GM18858 (cell line): ENCODE measurements at regions not wholly inside any gene's neighbourhood (a gene's known extent, or its start where the extent isn't known, plus 50 kb on each side); places are given as distances from the start of the nearest gene placed in this dataset.
"Not testable (repeated sequence)": the region's sequence is repeated elsewhere in the genome, so short reads cannot be mapped to it uniquely, and the experiment has no call there.

Experiments
- ATAC-seq: cut with Tn5 transposase; IDR thresholded peaks from one replicate; pipeline ENCODE4 v1.9.1; 2021; ENCODE audit not compliant: unreplicated experiment

GRCh38 chr5:85533341-85534047 is 1084.2 kb upstream of the COX7C start:
- ATAC-seq, result no peak

GRCh38 chr5:85538362-85538761 is 1079.4 kb upstream of the COX7C start:
- ATAC-seq, result no peak

- ATAC-seq, result no peak
These were observed 1072.6 kb upstream of the COX7C start for GRCh38 chr5:85545129-85545528.

GRCh38 chr5:85549229-85549628 is 1068.5 kb upstream of the COX7C start:
- no peak for ATAC-seq

DNA sequence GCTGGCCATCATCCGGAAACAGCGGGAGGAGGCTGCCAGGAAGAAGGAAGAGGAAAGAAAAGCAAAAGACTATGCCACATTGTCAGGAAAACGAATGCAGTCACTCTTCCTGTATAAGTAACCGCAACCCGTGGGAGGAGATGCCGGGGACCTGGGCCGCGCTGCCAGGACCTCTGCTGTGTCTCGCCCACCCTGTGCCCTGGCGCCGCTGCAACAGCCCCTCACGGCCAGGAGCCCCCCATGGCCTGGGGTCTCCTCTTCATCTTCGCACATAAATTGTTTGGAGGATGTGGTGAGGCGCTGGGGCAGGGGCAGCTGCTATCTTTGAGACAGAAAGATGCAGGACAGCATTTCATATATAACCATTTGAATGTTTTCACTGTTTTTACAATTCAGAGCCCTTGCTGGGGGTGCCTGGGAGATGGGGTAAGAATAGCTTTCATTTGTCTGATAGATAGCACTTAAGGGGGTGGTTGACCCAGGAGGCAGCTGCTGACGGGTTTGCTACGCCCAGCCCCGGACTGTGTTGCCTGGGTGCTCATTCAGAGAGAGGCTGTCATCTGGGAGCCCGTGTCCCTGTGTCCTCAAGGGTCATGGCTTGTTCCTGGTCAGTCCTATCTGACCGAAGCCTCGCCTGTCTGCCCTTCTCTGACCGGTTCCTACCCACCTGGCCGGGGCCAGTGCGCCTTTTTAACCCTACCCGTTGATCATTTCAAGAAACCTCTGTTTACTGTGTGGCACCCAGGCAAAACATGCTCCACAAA is 1067.7 kb upstream of the COX7C start:
- ATAC-seq, result no peak

GRCh38 chr5:85556464-85556863 is 1061.3 kb upstream of the COX7C start:
- no peak for ATAC-seq

DNA sequence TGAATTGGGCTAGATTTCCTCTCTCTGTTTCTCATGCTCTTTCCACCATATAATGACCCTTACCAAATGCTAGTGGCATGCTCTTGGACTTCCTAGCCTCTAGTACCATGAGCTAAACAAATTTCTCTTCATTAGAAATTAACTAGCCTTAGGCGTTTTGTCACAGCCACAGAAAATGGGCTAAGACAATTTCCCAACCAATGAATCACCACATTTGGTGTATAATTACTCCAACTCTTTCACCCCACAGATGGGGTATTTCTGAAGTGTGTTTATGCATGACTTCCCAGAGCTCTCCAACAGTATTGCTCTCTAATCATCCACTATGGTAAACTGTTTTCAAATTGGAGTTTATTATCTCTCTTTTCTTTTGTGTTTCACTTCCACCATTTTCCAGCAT is 1041.1 kb upstream of the COX7C start:
- ATAC-seq, result no peak

DNA sequence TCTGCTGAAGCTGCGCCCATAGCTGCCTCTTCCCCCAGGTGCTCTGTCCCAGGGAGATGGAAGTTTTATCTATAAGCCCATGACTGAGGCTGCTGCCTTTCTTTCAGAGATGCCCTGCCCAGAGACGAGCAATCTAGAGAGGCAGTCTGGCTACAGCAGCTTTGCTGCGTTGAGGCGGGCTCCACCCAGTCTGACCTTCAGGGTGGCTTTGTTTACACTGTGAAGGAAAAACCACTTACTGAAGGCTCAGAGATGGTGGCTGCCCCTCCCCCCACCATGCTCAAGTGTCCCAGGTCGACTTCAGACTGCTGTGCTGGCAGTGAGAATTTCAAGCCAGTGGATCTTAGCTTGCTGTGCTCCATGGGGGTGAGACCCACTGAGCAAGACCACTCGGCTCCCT is 1029.9 kb upstream of the COX7C start:
- not testable (repeated sequence) for ATAC-seq

- ATAC-seq, result not testable (repeated sequence)
These were observed 1029.5 kb upstream of the COX7C start for GRCh38 chr5:85588268-85588667.

- ATAC-seq, result no peak
These were observed 1027.0 kb upstream of the COX7C start for GRCh38 chr5:85590764-85591163.

GRCh38 chr5:85591311-85591710 is 1026.4 kb upstream of the COX7C start:
- no peak for ATAC-seq

DNA sequence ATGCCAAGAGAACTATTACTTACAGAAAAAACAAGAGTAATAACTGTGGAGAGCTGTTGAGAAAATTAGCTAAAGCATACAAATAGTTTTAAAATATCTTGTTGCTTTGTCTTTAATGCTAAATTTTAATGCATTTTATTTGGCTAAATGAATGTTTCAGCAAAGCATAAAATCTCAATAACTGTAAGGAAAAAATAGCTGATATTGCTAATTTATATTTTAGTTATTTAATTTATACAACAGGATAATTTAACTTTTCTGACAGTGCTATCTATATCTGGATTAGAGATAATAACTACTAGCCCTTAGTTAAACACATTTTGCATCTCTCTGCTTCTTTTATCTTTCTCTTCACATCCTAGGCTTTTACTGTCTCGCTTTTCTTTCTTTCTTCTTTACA is 1014.9 kb upstream of the COX7C start:
- no peak for ATAC-seq

GRCh38 chr5:85604378-85604777 is 1013.4 kb upstream of the COX7C start:
- ATAC-seq, result no peak

- no peak for ATAC-seq
These were observed 1013.0 kb upstream of the COX7C start for GRCh38 chr5:85604786-85605185.

- ATAC-seq, result no peak
These were observed 1012.4 kb upstream of the COX7C start for GRCh38 chr5:85605381-85605780.

DNA sequence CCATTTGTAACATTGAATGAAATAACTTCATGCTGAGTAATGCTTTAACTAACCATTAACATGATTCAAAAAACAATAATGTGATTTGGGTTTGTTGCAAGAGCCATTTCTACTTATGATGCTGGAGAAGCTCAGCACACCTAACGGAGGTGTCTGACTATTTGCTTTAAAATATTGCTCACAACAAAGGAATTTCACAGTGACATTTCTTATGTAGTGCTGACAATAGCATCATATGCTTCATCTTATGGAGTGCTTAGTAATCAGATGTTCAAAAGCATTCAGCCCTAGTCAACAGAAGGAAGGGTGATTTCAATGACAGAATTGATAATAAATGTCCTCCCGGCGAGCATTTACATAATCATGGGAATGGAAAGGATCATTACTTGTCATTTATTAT is 1003.3 kb upstream of the COX7C start:
- ATAC-seq, result no peak

DNA sequence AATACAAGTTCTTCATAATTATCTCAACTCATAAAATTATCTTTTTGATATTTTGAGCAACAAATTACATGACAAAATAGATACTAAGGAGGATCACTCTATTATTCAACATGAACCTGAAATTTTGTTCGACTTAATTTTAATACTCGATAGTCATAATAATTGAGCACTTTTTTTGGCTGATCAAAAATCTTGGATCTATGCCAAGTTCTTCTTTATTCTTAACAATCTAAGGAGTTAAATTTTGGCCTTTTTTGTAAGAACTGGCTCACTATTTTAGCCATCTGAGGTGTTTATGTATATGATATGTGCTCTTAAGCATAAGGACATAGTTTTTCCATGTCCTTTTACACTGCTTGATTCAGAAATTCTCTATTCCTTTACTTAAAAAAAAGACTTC is 996.1 kb upstream of the COX7C start:
- no peak for ATAC-seq

- peak; percentile 50 for ATAC-seq
These were observed 989.6 kb upstream of the COX7C start for GRCh38 chr5:85628153-85628552.

DNA sequence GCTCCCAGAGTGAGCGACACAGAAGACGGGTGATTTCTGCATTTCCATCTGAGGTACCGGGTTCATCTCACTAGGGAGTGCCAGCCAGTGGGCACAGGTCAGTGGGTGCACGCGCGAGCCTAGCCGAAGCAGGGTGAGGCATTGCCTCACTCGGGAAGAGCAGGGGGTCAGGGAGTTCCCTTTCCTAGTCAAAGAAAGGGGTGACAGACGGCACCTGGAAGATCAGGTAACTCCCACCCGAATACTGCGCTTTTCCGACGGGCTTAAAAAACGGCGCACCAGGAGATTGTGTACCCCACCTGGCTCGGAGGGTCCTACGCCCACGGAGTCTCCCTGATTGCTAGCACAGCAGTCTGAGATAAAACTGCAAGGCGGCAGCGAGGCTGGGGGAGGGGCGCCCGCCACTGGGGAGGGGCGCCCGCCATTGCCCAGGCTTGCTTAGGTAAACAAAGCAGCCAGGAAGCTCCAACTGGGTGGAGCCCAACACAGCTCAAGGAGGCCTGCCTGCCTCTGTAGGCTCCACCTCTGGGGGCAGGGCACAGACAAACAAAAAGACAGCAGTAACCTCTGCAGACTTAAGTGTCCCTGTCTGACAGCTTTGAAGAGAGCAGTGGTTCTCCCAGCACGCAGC is 979.1 kb upstream of the COX7C start:
- not testable (repeated sequence) for ATAC-seq

- no peak for ATAC-seq
These were observed 971.7 kb upstream of the COX7C start for GRCh38 chr5:85646036-85646435.

DNA sequence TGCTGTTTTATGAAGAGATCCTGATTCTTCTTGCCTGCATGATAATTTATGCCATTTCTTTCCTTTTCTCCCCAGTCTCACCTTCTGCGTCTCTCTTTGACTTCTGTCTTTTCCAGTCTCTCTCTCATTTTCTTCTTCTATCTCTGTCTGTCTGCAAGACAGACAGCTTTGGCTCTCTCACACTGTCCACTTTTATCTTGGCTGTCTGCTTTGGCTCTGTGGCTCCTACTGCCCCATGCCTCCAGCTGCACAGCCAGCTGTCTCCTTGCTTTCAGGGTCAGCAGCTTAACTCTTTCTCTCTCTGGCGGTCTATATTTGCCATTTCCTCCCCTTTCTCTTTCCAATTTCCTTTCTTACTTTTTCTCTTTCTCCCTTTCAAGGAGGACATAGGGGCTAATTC is 971.1 kb upstream of the COX7C start:
- no peak for ATAC-seq
